HG03108 (cell line): ENCODE measurements at regions not wholly inside any gene's neighbourhood (a gene's known extent, or its start where the extent isn't known, plus 50 kb on each side); places are given as distances from the start of the nearest gene placed in this dataset.

ENCODE experiments used
- ATAC-seq: cut with Tn5 transposase; IDR thresholded peaks from one replicate; pipeline ENCODE4 v1.9.1; 2021; ENCODE audit warnings: moderate library complexity; ENCODE audit not compliant: unreplicated experiment

GRCh38 chr2:67516362-67516761 lies 119.2 kb downstream of the ETAA1 start:
- no peak for ATAC-seq

GRCh38 chr2:67516899-67517530 lies 119.9 kb downstream of the ETAA1 start:
- no peak for ATAC-seq

- ATAC-seq: no peak
These were observed 125.0 kb downstream of the ETAA1 start for GRCh38 chr2:67522148-67522547.

- no peak for ATAC-seq
These were observed 127.1 kb downstream of the ETAA1 start for GRCh38 chr2:67524213-67524612.

GRCh38 chr2:67524777-67525176 lies 127.6 kb downstream of the ETAA1 start:
- no peak for ATAC-seq

GRCh38 chr2:67526283-67526682 lies 129.2 kb downstream of the ETAA1 start:
- no peak for ATAC-seq

GRCh38 chr2:67528320-67528719 lies 131.2 kb downstream of the ETAA1 start:
- ATAC-seq: no peak

- no peak for ATAC-seq
These were observed 135.3 kb downstream of the ETAA1 start for GRCh38 chr2:67532387-67532786.

- no peak for ATAC-seq
These were observed 137.6 kb downstream of the ETAA1 start for GRCh38 chr2:67534745-67535144.

GRCh38 chr2:67540962-67541361 lies 143.8 kb downstream of the ETAA1 start:
- no peak for ATAC-seq

- no peak for ATAC-seq
These were observed 147.2 kb downstream of the ETAA1 start for GRCh38 chr2:67544286-67544685.

GRCh38 chr2:67548317-67549201 lies 151.4 kb downstream of the ETAA1 start:
- ATAC-seq: no peak

- ATAC-seq: no peak
These were observed 162.0 kb downstream of the ETAA1 start for GRCh38 chr2:67559156-67559555.

GRCh38 chr2:67560771-67561456 lies 163.8 kb downstream of the ETAA1 start:
- ATAC-seq: no peak

- ATAC-seq: no peak
These were observed 164.4 kb downstream of the ETAA1 start for GRCh38 chr2:67561457-67561965.

GRCh38 chr2:67564076-67564475 lies 166.9 kb downstream of the ETAA1 start:
- ATAC-seq: no peak

GRCh38 chr2:67564626-67565025 lies 167.5 kb downstream of the ETAA1 start:
- ATAC-seq: no peak

GRCh38 chr2:67565262-67565661 lies 168.1 kb downstream of the ETAA1 start:
- ATAC-seq: no peak

- no peak for ATAC-seq
These were observed 168.6 kb downstream of the ETAA1 start for GRCh38 chr2:67565761-67566160.

GRCh38 chr2:67566285-67566684 lies 169.2 kb downstream of the ETAA1 start:
- ATAC-seq: no peak

GRCh38 chr2:67566958-67567635 lies 170.0 kb downstream of the ETAA1 start:
- ATAC-seq: no peak
